HG02840 (cell line): ENCODE measurements at regions not wholly inside any gene's neighbourhood (a gene's known extent, or its start where the extent isn't known, plus 50 kb on each side); places are given as distances from the start of the nearest gene placed in this dataset.

ENCODE experiments used
- ATAC-seq: cut with Tn5 transposase; IDR thresholded peaks from one replicate; pipeline ENCODE4 v1.9.1; 2021; ENCODE audit warnings: mild to moderate bottlenecking, moderate library complexity, moderate number of reproducible peaks; ENCODE audit not compliant: unreplicated experiment, low FRiP score

- no peak for ATAC-seq
These were observed 238.2 kb upstream of the HES1 start for GRCh38 chr3:193897731-193898180.

GRCh38 chr3:193899001-193899400, 236.9 kb upstream of the HES1 start:
- no peak for ATAC-seq

- ATAC-seq = no peak
These were observed 234.9 kb upstream of the HES1 start for GRCh38 chr3:193901007-193901406.

- ATAC-seq = no peak
These were observed 233.1 kb upstream of the HES1 start for GRCh38 chr3:193902607-193903511.

GRCh38 chr3:193903512-193903817, 232.5 kb upstream of the HES1 start:
- no peak for ATAC-seq

- no peak for ATAC-seq
These were observed 232.0 kb upstream of the HES1 start for GRCh38 chr3:193903966-193904365.

GRCh38 chr3:193905541-193906396, 230.2 kb upstream of the HES1 start:
- no peak for ATAC-seq

- no peak for ATAC-seq
These were observed 229.0 kb upstream of the HES1 start for GRCh38 chr3:193906849-193907410.

- ATAC-seq = no peak
These were observed 227.7 kb upstream of the HES1 start for GRCh38 chr3:193908181-193908744.

- no peak for ATAC-seq
These were observed 226.6 kb upstream of the HES1 start for GRCh38 chr3:193909387-193909786.

- ATAC-seq = no peak
These were observed 225.6 kb upstream of the HES1 start for GRCh38 chr3:193910310-193910709.

GRCh38 chr3:193910886-193911738, 224.8 kb upstream of the HES1 start:
- ATAC-seq = no peak

GRCh38 chr3:193911784-193912340, 224.1 kb upstream of the HES1 start:
- no peak for ATAC-seq

GRCh38 chr3:193912621-193913178, 223.2 kb upstream of the HES1 start:
- no peak for ATAC-seq

GRCh38 chr3:193914602-193915001, 221.3 kb upstream of the HES1 start:
- ATAC-seq = no peak

GRCh38 chr3:193915099-193915498, 220.8 kb upstream of the HES1 start:
- no peak for ATAC-seq

GRCh38 chr3:193915613-193916012, 220.3 kb upstream of the HES1 start:
- ATAC-seq = no peak

GRCh38 chr3:193917158-193917557, 218.8 kb upstream of the HES1 start:
- no peak for ATAC-seq

- no peak for ATAC-seq
These were observed 214.5 kb upstream of the HES1 start for GRCh38 chr3:193921465-193921864.
